Mesenchymal stem cell (in vitro differentiated cells and primary cell): ENCODE measurements at regions not wholly inside any gene's neighbourhood (a gene's known extent, or its start where the extent isn't known, plus 50 kb on each side); places are given as distances from the start of the nearest gene placed in this dataset.

ENCODE experiments used
- DNase-seq: peaks from one replicate; pipeline ENCODE4 v3.0.0-alpha.2; 2013
- H2AFZ ChIP-seq: one replicate; pipeline ENCODE4 v1.6.1; 2013; ENCODE audit warnings: low read depth, mild to moderate bottlenecking, control low read depth, inconsistent platforms, low read length, moderate library complexity
- H2AK5ac ChIP-seq: 2 replicates; pipeline ENCODE4 v1.6.1; 2013; ENCODE audit warnings: low read length, moderate library complexity, mild to moderate bottlenecking, inconsistent platforms; ENCODE audit not compliant: severe bottlenecking
- H2BK120ac ChIP-seq: one replicate; pipeline ENCODE4 v1.6.1; 2013; ENCODE audit warnings: low read depth, mild to moderate bottlenecking, inconsistent platforms, low read length, moderate library complexity
- H2BK12ac ChIP-seq, 2 experiments: one replicate each; pipeline ENCODE4 v1.6.1; 2013; ENCODE audit warnings: inconsistent platforms in 2 of 2, low read length in 2 of 2, mild to moderate bottlenecking in 2 of 2, moderate library complexity in 2 of 2, control low read depth in 1 of 2
- H2BK15ac ChIP-seq: one replicate; pipeline ENCODE4 v1.6.1; 2013; ENCODE audit warnings: mild to moderate bottlenecking, low read depth, inconsistent platforms; ENCODE audit not compliant: poor library complexity, severe bottlenecking
- H2BK5ac ChIP-seq: 2 replicates; pipeline ENCODE4 v1.6.1; 2013; ENCODE audit warnings: low read depth, mild to moderate bottlenecking, low read length, control low read depth, inconsistent platforms; ENCODE audit not compliant: poor library complexity, severe bottlenecking
- H3K14ac ChIP-seq, 2 experiments: one replicate each; pipeline ENCODE4 v1.6.1; 2013; ENCODE audit warnings: inconsistent platforms in 2 of 2, low read length in 2 of 2, control low read depth in 1 of 2, mild to moderate bottlenecking in 1 of 2, moderate library complexity in 1 of 2
- H3K18ac ChIP-seq, 2 experiments: one replicate each; pipeline ENCODE4 v1.6.1; 2013; ENCODE audit warnings: inconsistent platforms in 2 of 2, low read length in 2 of 2, control low read depth in 1 of 2, low read depth in 1 of 2, mild to moderate bottlenecking in 1 of 2
- H3K23ac ChIP-seq, 2 experiments: one replicate each; pipeline ENCODE4 v1.6.1; 2013; ENCODE audit warnings: inconsistent platforms in 2 of 2, low read length in 2 of 2, mild to moderate bottlenecking in 2 of 2, moderate library complexity in 2 of 2, control low read depth in 1 of 2
- H3K27ac ChIP-seq: 2 replicates; pipeline ENCODE4 v1.5.1; 2013; ENCODE audit warnings: mild to moderate bottlenecking, moderate library complexity, low read length, control low read depth, inconsistent platforms; ENCODE audit not compliant: poor library complexity, severe bottlenecking
- H3K27me3 ChIP-seq, 2 experiments: 2 replicates each; pipeline versions ENCODE4 v1.6.1 to v1.7.0; 2013; ENCODE audit warnings: low read length in 2 of 2, mild to moderate bottlenecking in 2 of 2, moderate library complexity in 2 of 2, control low read depth in 1 of 2, inconsistent platforms in 1 of 2; ENCODE audit not compliant: control insufficient read depth in 1 of 2, insufficient read depth in 1 of 2
- H3K36me3 ChIP-seq, 2 experiments: 2 replicates each; pipeline versions ENCODE4 v1.6.1 to v1.7.0; 2013; ENCODE audit warnings: low read length in 2 of 2, control low read depth in 1 of 2, inconsistent platforms in 1 of 2, low read depth in 1 of 2, mild to moderate bottlenecking in 1 of 2; ENCODE audit not compliant: insufficient read depth in 2 of 2, control insufficient read depth in 1 of 2
- H3K4ac ChIP-seq, 2 experiments: one replicate each; pipeline ENCODE4 v1.6.1; 2013; ENCODE audit warnings: inconsistent platforms in 2 of 2, low read length in 2 of 2, mild to moderate bottlenecking in 2 of 2, moderate library complexity in 2 of 2, control low read depth in 1 of 2, low read depth in 1 of 2
- H3K4me1 ChIP-seq: 2 replicates; pipeline ENCODE4 v1.6.1; 2013; ENCODE audit warnings: low read depth, low read length, control low read depth; ENCODE audit not compliant: control insufficient read depth, insufficient read depth
- H3K4me2 ChIP-seq: 2 replicates; pipeline ENCODE4 v1.6.1; 2013; ENCODE audit warnings: low read length, mild to moderate bottlenecking, inconsistent platforms; ENCODE audit not compliant: poor library complexity, severe bottlenecking
- H3K4me3 ChIP-seq, 2 experiments: 2 replicates each; pipeline versions ENCODE4 v1.5.1 to v1.7.0; 2013; ENCODE audit warnings: low read length in 2 of 2, mild to moderate bottlenecking in 2 of 2, control low read depth in 1 of 2, low read depth in 1 of 2; ENCODE audit not compliant: insufficient read depth in 1 of 2
- H3K79me1 ChIP-seq: replicated peaks from 2 replicates; pipeline ENCODE4 v1.6.1; 2013; ENCODE audit warnings: mild to moderate bottlenecking, control low read depth, low read length, inconsistent platforms; ENCODE audit not compliant: poor library complexity, severe bottlenecking
- H3K9ac ChIP-seq: 2 replicates; pipeline ENCODE4 v1.7.0; 2013; ENCODE audit warnings: mild to moderate bottlenecking, low read length, moderate library complexity
- H3K9me3 ChIP-seq: 2 replicates; pipeline ENCODE4 v1.7.0; 2013; ENCODE audit warnings: mild to moderate bottlenecking, low read length; ENCODE audit not compliant: control insufficient read depth
- H4K8ac ChIP-seq: one replicate; pipeline ENCODE4 v1.6.1; 2013; ENCODE audit warnings: inconsistent platforms, mild to moderate bottlenecking, low read length, moderate library complexity
- H4K91ac ChIP-seq: one replicate; pipeline ENCODE4 v1.6.1; 2013; ENCODE audit warnings: mild to moderate bottlenecking, low read length, inconsistent platforms
- WGBS: methylation state at CpG from one replicate; pipeline ENCODE4 v1.1.7; 2013; ENCODE audit warnings: mixed read lengths; 5-methylcytosine and 5-hydroxymethylcytosine counted together

DNA sequence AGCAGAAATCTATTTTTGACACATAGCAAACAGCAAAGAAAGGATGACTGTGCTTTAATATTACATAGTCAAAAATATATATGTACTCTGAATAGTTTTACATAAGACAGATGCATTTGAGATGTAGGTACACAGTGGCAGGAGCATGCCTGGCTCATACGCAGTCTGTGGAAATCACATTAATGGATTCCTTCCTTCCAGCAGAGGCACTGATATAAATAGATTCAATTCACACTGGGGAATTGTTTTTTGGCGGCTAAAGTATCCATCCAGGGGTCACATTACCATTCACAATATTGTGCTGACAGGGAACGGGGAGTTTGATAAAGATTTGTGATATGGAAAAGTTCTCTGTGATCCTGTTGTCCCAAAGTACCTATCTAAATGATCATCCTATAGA lies 72.5 kb upstream of the AGR3 start:
- H4K91ac ChIP-seq = no peak overlapping the region
- no peak overlapping the region for H3K23ac ChIP-seq
- no peak overlapping the region for H2BK15ac ChIP-seq
- H2BK5ac ChIP-seq = no peak overlapping the region
- no peak overlapping the region for H3K18ac ChIP-seq
- no peak overlapping the region for H4K8ac ChIP-seq
- H2AFZ ChIP-seq = no peak overlapping the region
- 80% methylated on average over 1 of the region's 3 CpGs for WGBS
- H3K14ac ChIP-seq = no peak overlapping the region
- H3K27ac ChIP-seq = no peak overlapping the region
- no peak overlapping the region for H3K9ac ChIP-seq
- no peaks in the 10 kb centered on the region for H3K36me3 ChIP-seq
- H3K4me2 ChIP-seq = no peak overlapping the region
- no peak overlapping the region for H2BK120ac ChIP-seq
- no peak overlapping the region for H3K4me3 ChIP-seq
- no peaks in the 10 kb centered on the region for H3K9me3 ChIP-seq
- no peak overlapping the region for H2AK5ac ChIP-seq
- H2BK12ac ChIP-seq = no peak overlapping the region
- no peaks in the 10 kb centered on the region for H3K79me1 ChIP-seq
- no peaks in the 10 kb centered on the region for H3K4me1 ChIP-seq
- H3K4ac ChIP-seq = no peak overlapping the region
- no peaks in the 10 kb centered on the region for H3K27me3 ChIP-seq
- DNase-seq = no peak

DNA sequence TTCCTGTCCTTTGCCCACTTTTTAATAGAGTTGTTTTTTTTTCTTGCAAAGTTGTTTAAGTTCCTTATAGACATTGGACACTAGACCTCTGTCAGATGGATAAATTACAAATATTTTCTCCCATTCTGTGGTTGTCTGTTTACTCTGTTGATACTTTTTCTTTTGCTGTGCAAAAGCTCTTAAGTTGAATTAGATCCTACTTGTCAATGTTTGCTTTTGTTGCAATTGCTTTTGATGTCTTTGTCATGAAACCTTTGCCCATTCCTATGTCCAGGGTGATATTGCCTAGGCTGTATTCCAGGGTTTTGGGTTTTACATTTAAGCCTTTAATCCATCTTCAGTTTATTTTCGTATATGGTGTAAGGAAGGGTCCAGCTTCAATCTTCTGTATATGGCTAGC lies 76.9 kb upstream of the AGR3 start:
- H4K8ac ChIP-seq = no peak overlapping the region
- no peaks in the 10 kb centered on the region for H3K36me3 ChIP-seq
- H3K4me2 ChIP-seq = no peak overlapping the region
- no peak overlapping the region for H2BK15ac ChIP-seq
- H2AFZ ChIP-seq = no peak overlapping the region
- H3K18ac ChIP-seq = no peak overlapping the region
- no peak overlapping the region for H3K14ac ChIP-seq
- H2BK120ac ChIP-seq = no peak overlapping the region
- H3K27me3 ChIP-seq = no peaks in the 10 kb centered on the region
- H3K4ac ChIP-seq = no peak overlapping the region
- no peaks in the 10 kb centered on the region for H3K4me1 ChIP-seq
- no peak overlapping the region for H3K23ac ChIP-seq
- no peak for DNase-seq
- H3K9ac ChIP-seq = no peak overlapping the region
- H2AK5ac ChIP-seq = no peak overlapping the region
- H3K79me1 ChIP-seq = no peaks in the 10 kb centered on the region
- WGBS = 78% methylated on average over 1 of the region's 1 CpG
- H2BK5ac ChIP-seq = no peak overlapping the region
- no peak overlapping the region for H2BK12ac ChIP-seq
- H3K4me3 ChIP-seq = no peak overlapping the region
- H3K9me3 ChIP-seq = no peaks in the 10 kb centered on the region
- no peak overlapping the region for H4K91ac ChIP-seq
- H3K27ac ChIP-seq = no peak overlapping the region

DNA sequence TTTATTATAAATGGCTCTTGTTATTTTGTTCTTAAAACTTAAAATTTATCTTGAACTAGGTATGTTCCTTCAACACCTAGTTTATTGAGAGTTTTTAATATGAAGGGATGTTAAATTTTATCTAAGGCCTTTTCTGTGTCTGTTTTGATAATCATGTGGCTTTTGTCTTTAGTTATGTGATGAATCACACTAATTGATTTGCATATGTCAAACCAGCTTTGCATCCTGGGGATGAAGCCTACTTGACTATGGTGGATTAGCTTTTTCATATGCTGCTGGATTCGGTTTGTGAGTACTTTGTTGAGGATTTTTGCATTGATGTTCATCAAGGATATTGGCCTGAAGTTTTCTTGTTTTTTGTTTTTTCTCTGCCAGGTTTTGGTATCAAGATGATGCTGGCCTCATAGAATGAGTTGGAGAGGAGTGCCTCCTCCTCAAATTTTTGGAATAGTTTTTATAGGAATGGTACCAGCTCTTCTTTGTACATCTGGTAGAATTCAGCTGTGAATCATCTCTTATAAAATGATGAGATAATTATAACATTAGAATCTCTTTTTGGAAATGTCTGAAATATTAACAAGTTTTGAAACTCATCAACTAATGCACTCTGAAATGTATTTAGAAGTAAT lies 78.7 kb upstream of the AGR3 start:
- no peak overlapping the region for H2BK120ac ChIP-seq
- H4K91ac ChIP-seq = no peak overlapping the region
- no peaks in the 10 kb centered on the region for H3K36me3 ChIP-seq
- WGBS = 91% methylated on average over 1 of the region's 1 CpG
- no peak overlapping the region for H2BK15ac ChIP-seq
- H2AK5ac ChIP-seq = no peak overlapping the region
- H3K4me3 ChIP-seq = no peak overlapping the region
- H3K9me3 ChIP-seq = no peaks in the 10 kb centered on the region
- no peak overlapping the region for H3K14ac ChIP-seq
- no peaks in the 10 kb centered on the region for H3K4me1 ChIP-seq
- no peak overlapping the region for H2BK12ac ChIP-seq
- H4K8ac ChIP-seq = no peak overlapping the region
- no peak overlapping the region for H3K4ac ChIP-seq
- no peak overlapping the region for H3K4me2 ChIP-seq
- no peak overlapping the region for H3K23ac ChIP-seq
- H2AFZ ChIP-seq = no peak overlapping the region
- H2BK5ac ChIP-seq = no peak overlapping the region
- H3K27me3 ChIP-seq = no peaks in the 10 kb centered on the region
- no peak overlapping the region for H3K27ac ChIP-seq
- no peak overlapping the region for H3K9ac ChIP-seq
- DNase-seq = no peak
- H3K18ac ChIP-seq = no peak overlapping the region
- no peaks in the 10 kb centered on the region for H3K79me1 ChIP-seq

DNA sequence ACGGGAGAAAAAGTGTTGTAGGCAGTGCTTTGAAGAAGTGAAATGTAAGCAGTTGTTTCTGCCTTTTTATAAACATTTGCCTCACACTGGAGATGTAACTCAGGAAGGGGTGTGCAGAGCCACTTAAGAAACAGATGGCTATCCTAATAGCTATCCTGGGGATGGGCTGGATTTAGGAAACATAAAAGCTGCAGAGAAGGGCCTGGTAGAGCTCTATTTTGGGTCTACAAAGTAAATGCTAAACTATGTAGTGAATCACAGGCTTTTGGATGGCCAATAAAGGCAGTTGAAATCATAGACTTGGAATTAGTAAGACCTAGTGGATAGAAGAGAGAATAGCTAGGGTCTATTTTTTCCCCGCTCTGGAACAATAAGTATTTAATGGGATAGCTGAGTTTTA lies 79.9 kb upstream of the AGR3 start:
- Histone ChIP-seq H3K23ac (no peak overlapping the region), H3K9ac (peak overlapping the region; percentile 64), H3K4ac (no peak overlapping the region), H3K27ac (no peak overlapping the region), H2BK120ac (no peak overlapping the region), H3K9me3 (no peaks in the 10 kb centered on the region), H3K79me1 (no peaks in the 10 kb centered on the region), H2BK12ac (no peak overlapping the region), H2AK5ac (no peak overlapping the region), H3K18ac (no peak overlapping the region), H4K8ac (no peak overlapping the region), H3K4me1 (no peaks in the 10 kb centered on the region), H3K4me2 (no peak overlapping the region), H3K4me3 (no peak overlapping the region), H2AFZ (no peak overlapping the region), H4K91ac (no peak overlapping the region), H3K27me3 (no peaks in the 10 kb centered on the region), H2BK15ac (no peak overlapping the region), H3K14ac (no peak overlapping the region), H2BK5ac (no peak overlapping the region), H3K36me3 (no peaks in the 10 kb centered on the region)
- peak; percentile 92 for DNase-seq
- 27% methylated on average over 2 of the region's 2 CpGs for WGBS
